ENCODE measurements at regions not wholly inside any gene's neighbourhood (a gene's known extent, or its start where the extent isn't known, plus 50 kb on each side); places are given as distances from the start of the nearest gene placed in this dataset.

DNA sequence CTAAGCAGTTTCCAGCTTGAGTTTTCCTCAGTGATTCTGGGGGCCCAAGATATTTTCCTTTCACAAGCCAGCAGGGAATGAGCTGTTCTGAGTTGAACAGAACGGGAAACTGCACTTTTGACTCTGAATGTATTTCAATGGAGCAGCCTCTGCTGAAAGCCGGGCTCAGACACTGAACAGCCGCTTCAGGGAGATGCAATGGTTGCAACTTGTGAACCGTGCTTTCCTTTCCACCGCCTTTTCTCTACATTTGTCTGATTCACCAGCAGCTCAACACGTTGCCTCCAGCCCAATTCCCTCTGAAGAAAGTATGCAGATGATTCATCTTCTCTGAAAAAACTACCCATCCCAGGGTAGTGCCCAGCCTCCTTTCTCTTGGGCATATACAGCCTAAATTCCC is 119.3 kb upstream of the PKDCC start:
- DNase-seq (ENCODE audit: low read depth in 3 of 3): no peak

DNA sequence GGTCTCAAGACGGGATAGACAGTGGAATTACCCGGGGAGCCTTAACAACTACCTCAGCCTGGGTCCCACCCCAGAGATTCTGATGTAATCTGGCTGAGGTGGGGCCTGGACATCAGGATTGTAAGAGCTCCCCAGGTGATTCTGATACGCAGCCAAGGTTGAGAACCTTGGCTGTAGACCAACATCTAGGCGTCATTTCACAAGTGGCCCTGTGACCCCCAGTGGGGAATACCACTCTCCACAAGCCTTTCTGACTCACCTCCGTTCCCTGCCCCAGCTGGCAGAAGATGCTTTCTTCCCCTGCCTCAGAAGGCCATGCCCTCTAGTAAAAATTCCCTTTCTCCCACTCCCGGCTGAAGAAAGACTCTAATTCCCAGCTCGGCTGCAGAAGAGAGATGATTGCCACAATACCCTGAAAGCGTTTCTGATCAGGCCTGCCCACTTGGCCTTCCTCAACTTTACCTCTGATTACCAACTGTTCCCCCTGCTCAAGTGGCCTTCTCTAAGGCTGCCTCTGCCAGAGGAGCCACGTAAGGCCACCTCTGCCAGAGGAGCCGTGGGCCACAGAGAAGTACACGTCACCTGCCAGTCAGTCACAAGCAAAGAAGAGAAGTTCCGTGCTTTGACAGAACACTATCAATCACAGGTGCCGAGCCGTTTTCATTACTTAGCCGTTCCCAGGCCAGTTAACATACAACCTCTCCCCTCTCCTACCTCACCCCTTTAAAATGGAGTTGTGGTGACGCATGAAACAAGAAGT is 116.8 kb upstream of the PKDCC start:
- DNase-seq (ENCODE audit: low read depth in 3 of 3): no peak

GRCh38 chr2:41932241-41933045 is 115.4 kb upstream of the PKDCC start:
- DNase-seq (ENCODE audit: low read depth in 3 of 3): no peak

- no peak for DNase-seq (ENCODE audit: low read depth in 3 of 3)
These were observed 114.8 kb upstream of the PKDCC start for GRCh38 chr2:41933046-41933420.

DNA sequence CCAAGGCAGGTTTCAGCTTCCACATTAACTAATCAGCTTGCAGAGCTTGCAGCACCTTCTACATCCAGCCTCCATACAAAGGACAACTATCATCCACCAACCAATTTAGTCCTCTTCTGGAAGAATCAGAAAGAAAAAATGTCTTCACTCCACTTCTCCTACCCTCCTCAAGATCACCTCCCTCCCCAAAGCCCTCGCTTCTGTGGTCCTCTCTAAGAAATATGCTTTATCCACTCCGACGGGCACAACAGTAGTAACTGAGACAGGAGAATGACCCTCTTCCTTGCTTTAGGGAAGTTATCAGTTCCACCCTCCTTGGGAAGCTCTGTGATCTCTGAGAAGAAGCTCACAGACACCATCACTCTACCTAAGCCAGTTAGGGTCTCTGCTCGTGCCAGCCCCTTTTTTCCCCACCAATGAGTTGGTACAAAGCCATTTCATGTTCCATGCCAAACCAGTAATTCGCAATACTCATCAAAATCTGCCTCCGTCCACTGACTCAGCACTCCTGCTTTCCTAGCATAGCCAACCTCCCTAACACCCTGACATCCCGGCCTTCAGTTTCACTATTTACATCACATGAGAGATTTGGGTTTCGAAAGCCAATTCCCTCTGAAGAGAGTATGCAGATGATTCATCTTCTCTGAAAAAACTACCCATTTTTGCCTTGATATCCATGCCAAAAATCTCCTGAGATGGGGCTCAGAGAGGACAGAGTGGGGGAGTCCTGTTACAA is 114.1 kb upstream of the PKDCC start:
- DNase-seq (ENCODE audit: low read depth in 3 of 3): no peak

DNA sequence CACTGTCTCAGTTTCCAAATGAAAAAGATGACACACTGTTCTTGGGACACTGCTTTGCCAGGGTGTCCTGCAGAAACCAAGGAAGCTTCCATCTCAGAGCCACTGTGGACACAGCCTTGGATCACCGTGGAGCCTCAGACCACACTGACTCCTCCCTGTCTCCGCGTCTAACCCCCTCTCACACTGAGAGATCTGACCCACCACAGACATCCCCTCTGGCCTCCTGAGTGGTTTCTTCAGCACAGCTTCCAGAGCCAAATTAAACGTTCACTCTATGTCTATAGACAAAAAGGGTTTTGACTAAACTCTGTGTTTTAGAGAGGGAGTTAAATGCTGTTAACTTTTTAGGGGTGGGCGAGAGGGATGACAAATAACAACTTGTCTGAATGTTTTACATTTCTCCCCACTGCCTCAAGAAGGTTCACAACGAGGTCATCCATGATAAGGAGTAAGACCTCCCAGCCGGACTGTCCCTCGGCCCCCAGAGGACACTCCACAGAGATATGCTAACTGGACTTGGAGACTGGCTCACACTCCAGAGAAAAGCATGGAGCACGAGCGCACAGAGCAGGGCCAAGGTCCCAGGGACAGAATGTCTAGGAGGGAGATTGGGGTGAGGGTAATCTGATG is 113.4 kb upstream of the PKDCC start:
- no peak for DNase-seq (ENCODE audit: low read depth in 3 of 3)

DNA sequence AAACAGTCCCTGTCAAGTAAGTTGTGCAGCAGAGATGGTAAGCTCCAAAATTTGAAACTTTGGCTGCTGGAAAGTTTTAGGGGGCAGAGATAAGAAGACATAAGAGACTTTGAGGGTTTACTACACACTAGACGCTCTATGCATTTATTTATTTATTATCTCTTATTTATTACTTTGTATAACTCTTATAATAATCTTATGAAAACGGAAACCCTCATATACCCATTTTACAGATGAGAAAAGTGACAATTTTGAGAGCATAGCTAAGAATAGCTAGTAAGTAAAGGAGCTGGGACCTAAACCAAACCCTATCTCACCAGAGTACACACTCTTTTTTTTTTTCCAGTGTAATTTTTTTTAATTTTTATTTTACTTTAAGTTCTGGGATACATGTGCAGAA is 112.8 kb upstream of the PKDCC start:
- no peak for DNase-seq (ENCODE audit: low read depth in 3 of 3)

- DNase-seq (ENCODE audit: low read depth in 3 of 3): no peak
These were observed 112.0 kb upstream of the PKDCC start for GRCh38 chr2:41935825-41936224.

DNA sequence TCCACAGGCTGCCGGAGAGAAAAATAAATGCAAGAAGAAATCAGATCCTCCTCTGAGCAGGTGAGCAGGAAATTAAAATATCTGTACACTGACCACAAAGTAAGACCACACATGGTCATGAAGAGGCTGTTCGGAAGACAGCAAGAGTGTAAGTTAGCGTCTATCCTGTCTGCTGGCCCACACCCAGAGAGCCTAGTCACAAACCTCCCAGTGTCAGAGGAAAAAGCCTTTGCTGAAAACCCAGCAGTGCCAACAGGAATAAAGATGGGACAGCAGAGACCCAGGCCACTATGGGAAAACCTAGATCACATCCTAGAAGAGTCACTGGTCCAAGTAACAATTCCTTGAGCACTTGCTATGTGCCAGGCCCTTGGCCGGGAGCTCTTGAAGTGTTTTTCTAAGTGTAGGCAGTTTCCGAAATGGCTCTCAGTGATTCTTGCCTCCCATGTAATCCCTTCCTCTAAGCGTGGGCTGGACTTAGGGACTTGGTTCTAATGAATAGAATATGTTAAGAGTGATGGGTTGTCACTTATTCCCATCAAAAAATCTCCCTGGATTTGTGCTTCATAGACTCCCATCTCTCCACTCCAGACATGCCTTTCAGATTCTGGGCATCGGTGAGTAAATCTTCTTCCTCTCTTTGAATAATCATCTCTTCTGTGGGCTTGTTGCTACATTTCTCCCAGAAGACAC is 110.9 kb upstream of the PKDCC start:
- no peak for DNase-seq (ENCODE audit: low read depth in 3 of 3)

DNA sequence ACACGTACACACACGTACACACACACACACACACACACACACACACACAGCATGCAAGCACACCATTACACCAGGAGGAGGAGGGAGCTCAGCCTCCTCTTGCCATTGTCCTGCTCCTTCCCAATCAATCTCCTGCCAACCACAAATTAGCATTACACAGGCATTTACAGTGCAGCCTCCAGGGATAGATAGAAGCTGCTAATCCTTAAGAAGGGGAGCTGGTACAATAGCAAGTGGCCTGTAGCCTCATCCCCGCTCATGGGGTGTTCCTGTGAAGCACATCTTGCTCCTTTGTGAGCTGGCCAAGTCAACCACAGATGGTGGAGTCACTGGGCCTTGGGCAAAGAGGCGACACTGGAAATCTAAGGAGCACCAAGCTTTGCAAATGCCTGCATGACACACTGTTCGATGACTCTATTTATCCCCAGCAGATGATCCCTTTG is 110.3 kb upstream of the PKDCC start:
- DNase-seq (ENCODE audit: low read depth in 3 of 3): no peak

DNA sequence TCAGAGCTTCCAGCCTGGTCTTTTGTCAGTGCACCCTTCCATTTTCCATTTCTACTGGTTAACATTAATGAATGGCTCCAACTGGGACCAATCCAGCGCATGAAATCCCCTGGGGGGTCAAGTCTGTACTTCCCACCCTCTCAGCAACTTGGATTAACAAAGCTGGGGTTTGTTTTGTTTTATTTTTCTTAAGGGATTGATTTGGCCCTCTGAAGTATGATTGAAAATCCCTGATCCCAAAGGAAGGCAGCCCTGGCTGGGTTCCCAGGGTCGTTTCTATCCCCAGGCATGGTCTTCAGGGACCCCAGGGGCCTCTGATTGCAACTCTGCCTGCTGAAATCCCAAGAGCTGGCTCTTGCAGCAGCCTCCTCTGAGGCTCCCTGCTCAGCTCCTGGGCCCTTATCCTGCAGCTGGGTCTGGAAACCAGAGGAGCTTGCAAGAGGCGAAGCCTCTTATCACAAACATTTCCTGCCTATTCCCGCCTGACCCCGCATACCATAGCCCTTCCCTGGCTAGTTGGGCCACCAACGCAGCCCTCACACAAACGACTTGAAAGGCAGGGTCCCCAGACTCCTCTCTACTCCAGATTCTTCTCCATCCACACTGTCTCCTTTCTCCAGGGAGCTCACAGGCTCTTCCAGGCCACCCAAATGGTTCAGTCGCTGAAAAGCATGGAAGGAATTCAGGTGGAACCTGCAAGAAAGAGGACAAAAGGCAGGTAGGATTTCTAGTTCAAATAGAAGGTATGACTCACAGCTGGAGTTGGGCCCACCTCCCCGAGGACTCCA is 109.7 kb upstream of the PKDCC start:
- DNase-seq (ENCODE audit: low read depth in 3 of 3): no peak

- DNase-seq (ENCODE audit: low read depth in 3 of 3): no peak
These were observed 107.6 kb upstream of the PKDCC start for GRCh38 chr2:41940060-41940744.

- DNase-seq (ENCODE audit: low read depth in 3 of 3): no peak
These were observed 107.1 kb upstream of the PKDCC start for GRCh38 chr2:41940745-41941063.

- no peak for DNase-seq (ENCODE audit: low read depth in 3 of 3)
These were observed 106.0 kb upstream of the PKDCC start for GRCh38 chr2:41941831-41942230.

GRCh38 chr2:41942278-41942677 is 105.5 kb upstream of the PKDCC start:
- no peak for DNase-seq (ENCODE audit: low read depth in 3 of 3)

GRCh38 chr2:41943159-41943558 is 104.7 kb upstream of the PKDCC start:
- no peak for DNase-seq (ENCODE audit: low read depth in 3 of 3)

DNA sequence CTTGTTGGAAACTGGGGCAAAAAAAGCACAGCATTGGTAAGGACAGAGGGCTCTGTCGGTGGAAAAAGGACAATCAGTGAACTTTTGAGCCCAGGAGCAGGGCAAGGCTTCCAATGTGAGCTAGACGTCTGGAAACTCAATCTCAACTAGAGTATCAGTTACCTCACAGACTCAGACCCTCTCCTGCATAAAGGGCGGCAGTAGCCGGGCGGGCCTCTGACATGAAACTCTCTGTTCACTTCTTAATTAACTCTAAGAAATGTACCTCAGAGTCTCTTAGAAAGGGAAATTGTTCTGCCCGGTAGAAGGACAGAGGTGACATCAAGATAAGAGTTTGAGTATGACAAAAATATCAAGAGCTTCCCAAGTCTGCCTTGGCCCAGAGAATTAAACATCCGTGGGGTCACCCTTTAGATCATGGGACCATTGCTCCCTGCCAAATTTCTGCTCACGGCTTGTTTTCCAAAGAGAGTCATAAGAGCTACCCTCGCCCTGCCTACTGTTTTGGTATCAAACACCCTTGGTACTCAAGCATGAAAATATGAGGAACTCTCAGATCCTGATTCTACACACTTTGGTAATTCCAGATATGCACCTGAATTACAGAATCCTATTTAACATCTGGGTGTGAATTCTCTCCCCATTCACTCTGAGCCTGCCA is 103.5 kb upstream of the PKDCC start:
- no peak for DNase-seq (ENCODE audit: low read depth in 3 of 3)

DNA sequence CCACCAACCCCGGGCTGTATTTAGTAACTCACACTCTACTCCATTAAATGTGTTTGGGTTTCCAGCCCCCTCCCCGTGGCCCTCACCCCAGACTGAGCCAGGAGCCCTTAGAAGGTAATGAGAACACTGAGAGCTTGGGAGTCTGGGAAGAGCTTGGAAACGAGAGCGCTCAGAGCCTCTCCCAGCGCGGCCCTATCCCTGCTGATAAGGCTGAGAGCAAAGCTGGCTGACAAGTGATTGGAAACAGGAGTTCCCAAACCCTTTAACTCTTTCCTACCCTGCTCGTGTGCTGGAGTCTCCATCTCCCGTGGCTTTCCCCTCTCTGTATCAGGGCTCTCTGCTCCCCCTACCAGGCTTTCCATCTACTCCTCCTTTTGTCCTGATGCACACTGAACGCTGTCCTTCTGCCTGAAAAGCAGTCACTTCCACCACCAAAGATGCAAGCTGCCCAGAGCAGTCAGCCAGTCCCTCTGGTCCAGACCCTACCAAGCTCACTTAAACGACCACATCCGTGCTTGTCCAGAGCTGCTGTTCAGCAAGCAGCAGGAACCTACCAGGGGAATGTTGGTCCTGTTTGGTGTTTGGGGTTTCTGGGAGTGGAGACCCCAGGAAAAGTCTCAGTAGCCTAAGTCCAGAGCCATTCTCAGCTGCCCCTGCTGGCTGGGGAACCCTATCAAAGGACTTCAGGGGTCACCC is 100.0 kb upstream of the PKDCC start:
- DNase-seq (ENCODE audit: low read depth in 3 of 3): no peak

GRCh38 chr2:41948397-41948763 is 99.4 kb upstream of the PKDCC start:
- no peak for DNase-seq (ENCODE audit: low read depth in 3 of 3)

All from stimulated activated CD4-positive, alpha-beta T cell treated with anti-CD3 and anti-CD28 coated beads, TNF-alpha, amount 100 ng/mL, for 4 hours (primary cell).